H1 (cell line): ENCODE measurements at regions not wholly inside any gene's neighbourhood (a gene's known extent, or its start where the extent isn't known, plus 50 kb on each side); places are given as distances from the start of the nearest gene placed in this dataset.

Experiments used
- CTCF ChIA-PET: fragments of 300-600 bp; sonication (Branson Sonifier 250); formaldehyde crosslinking; loops from one replicate; lab custom pipeline; 2021; ENCODE audit not compliant: partially characterized antibody; lab: Charles Lee
- POLR2A ChIA-PET: fragments of 300-600 bp; sonication (Branson Sonifier 250); formaldehyde crosslinking; loops from one replicate; lab custom pipeline; 2021; ENCODE audit warnings: inconsistent platforms; ENCODE audit not compliant: partially characterized antibody; lab: Charles Lee
- DNase-seq, 2 experiments: peaks; one replicate each; pipeline versions ENCODE4 v3.0.0 to v3.0.0-alpha.2; 2010 to 2022; ENCODE audit warnings: low spot score in 2 of 2, low read depth in 1 of 2, mixed read lengths in 1 of 2
- FAIRE-seq: peaks from 2 replicates; lab custom pipeline; 2011; peaks lifted over from hg19 to GRCh38; lab: Jason Lieb, UNC
- H2AFZ ChIP-seq: 2 replicates; pipeline ENCODE4 v1.8.1; 2012; ENCODE audit warnings: low read length, inconsistent platforms
- H2AK5ac ChIP-seq: 2 replicates; pipeline ENCODE4 v1.6.1; 2013; ENCODE audit warnings: low read depth, low read length
- H2BK120ac ChIP-seq: replicated peaks from 2 replicates; pipeline ENCODE3; 2013; ENCODE audit warnings: low read depth, low read length, inconsistent platforms
- H2BK12ac ChIP-seq: 2 replicates; pipeline ENCODE4 v1.6.1; 2013; ENCODE audit warnings: low read depth, low read length
- H2BK15ac ChIP-seq: 2 replicates; pipeline ENCODE4 v1.6.1; 2013; ENCODE audit warnings: low read length
- H2BK20ac ChIP-seq: 2 replicates; pipeline ENCODE4 v1.6.1; 2013; ENCODE audit warnings: low read length
- H2BK5ac ChIP-seq: 2 replicates; pipeline ENCODE4 v1.6.1; 2013; ENCODE audit warnings: low read depth, low read length
- H3K14ac ChIP-seq: 2 replicates; pipeline ENCODE4 v1.6.1; 2013; ENCODE audit warnings: inconsistent platforms; ENCODE audit not compliant: insufficient read length
- H3K18ac ChIP-seq: 2 replicates; pipeline ENCODE4 v1.6.1; 2013; ENCODE audit warnings: low read length; ENCODE audit errors: extremely low read depth
- H3K23ac ChIP-seq: 2 replicates; pipeline ENCODE4 v1.6.1; 2013; ENCODE audit warnings: inconsistent platforms; ENCODE audit not compliant: insufficient read length
- H3K23me2 ChIP-seq: 2 replicates; pipeline ENCODE4 v1.6.1; 2013; ENCODE audit warnings: low read depth, low read length
- H3K27ac ChIP-seq: 2 replicates; pipeline ENCODE4 v1.6.1; 2011; ENCODE audit warnings: low read depth, low read length, inconsistent platforms
- H3K27me3 ChIP-seq, 4 experiments: replicated peaks in 1 of 4; 1 replicate in 1 of 4; 2 replicates in 3 of 4; pipeline versions ENCODE4 v1.6.1 to v1.8.1; 2011 to 2013; ENCODE audit warnings: low read length in 3 of 4, mild to moderate bottlenecking in 3 of 4, inconsistent platforms in 2 of 4, mixed read lengths in 2 of 4, moderate library complexity in 1 of 4; ENCODE audit not compliant: control insufficient read depth in 3 of 4, insufficient read depth in 3 of 4; ENCODE audit errors: extremely low read depth in 1 of 4
- H3K36me3 ChIP-seq, 4 experiments: 2 replicates each; pipeline versions ENCODE4 v1.6.1 to v1.8.1; 2011 to 2013; ENCODE audit warnings: mild to moderate bottlenecking in 4 of 4, low read length in 3 of 4, moderate library complexity in 2 of 4, control low read depth in 1 of 4, inconsistent platforms in 1 of 4; ENCODE audit not compliant: insufficient read depth in 4 of 4, control insufficient read depth in 2 of 4
- H3K4ac ChIP-seq: replicated peaks from 2 replicates; pipeline ENCODE3; 2013; ENCODE audit warnings: low read length, low read depth, mixed read lengths, inconsistent platforms; ENCODE audit not compliant: insufficient read length
- H3K4me1 ChIP-seq, 4 experiments: replicated peaks in 1 of 4; 1 replicate in 1 of 4; 2 replicates in 3 of 4; pipeline versions ENCODE4 v1.6.1 to v1.8.1; 2011 to 2013; ENCODE audit warnings: low read length in 3 of 4, inconsistent platforms in 2 of 4, mixed read lengths in 1 of 4; ENCODE audit not compliant: insufficient read depth in 4 of 4, control insufficient read depth in 3 of 4
- H3K4me2 ChIP-seq, 2 experiments: 2 replicates each; pipeline versions ENCODE4 v1.6.1 to v1.8.1; 2011 to 2013; ENCODE audit warnings: low read depth in 2 of 2, low read length in 2 of 2, control low read depth in 1 of 2, inconsistent platforms in 1 of 2, mild to moderate bottlenecking in 1 of 2; ENCODE audit not compliant: insufficient read depth in 1 of 2
- H3K4me3 ChIP-seq, 4 experiments: fragments of 200-600, 300-600 bp in 1 of 4; sonication (generic), shearing (Covaris generic), sonication (Bioruptor Twin) in 1 of 4; 2 replicates each; pipeline versions ENCODE4 v1.5.1 to v1.8.1; 2011 to 2016; ENCODE audit warnings: low read length in 4 of 4, low read depth in 3 of 4, control low read depth in 2 of 4, inconsistent platforms in 2 of 4, mild to moderate bottlenecking in 2 of 4, mixed read lengths in 1 of 4, moderate library complexity in 1 of 4; ENCODE audit not compliant: insufficient read depth in 2 of 4; ENCODE audit errors: extremely low read depth in 1 of 4
- H3K56ac ChIP-seq: replicated peaks from 2 replicates; pipeline ENCODE3; 2013; ENCODE audit warnings: low read depth, mild to moderate bottlenecking, mixed read lengths, low read length, inconsistent platforms; ENCODE audit not compliant: insufficient read length
- H3K79me1 ChIP-seq: 2 replicates; pipeline ENCODE4 v1.6.1; 2013; ENCODE audit warnings: low read depth, low read length, control low read depth
- H3K79me2 ChIP-seq, 2 experiments: 2 replicates each; pipeline versions ENCODE4 v1.6.1 to v1.8.1; 2012 to 2013; ENCODE audit warnings: low read length in 2 of 2, mild to moderate bottlenecking in 2 of 2, inconsistent platforms in 1 of 2; ENCODE audit not compliant: insufficient read depth in 2 of 2, control insufficient read depth in 1 of 2
- H3K9ac ChIP-seq, 4 experiments: replicated peaks in 1 of 4; 1 replicate in 1 of 4; 2 replicates in 3 of 4; pipeline versions ENCODE4 v1.6.1 to v1.8.1; 2011 to 2013; ENCODE audit warnings: low read depth in 3 of 4, low read length in 3 of 4, control low read depth in 2 of 4, mild to moderate bottlenecking in 2 of 4, moderate library complexity in 2 of 4, inconsistent platforms in 1 of 4; ENCODE audit errors: extremely low read depth in 1 of 4
- H3K9me3 ChIP-seq, 2 experiments: 2 replicates each; pipeline versions ENCODE4 v1.6.1 to v1.8.1; 2012 to 2013; ENCODE audit warnings: mild to moderate bottlenecking in 2 of 2, moderate library complexity in 2 of 2, control low read depth in 1 of 2, inconsistent platforms in 1 of 2, low read depth in 1 of 2, low read length in 1 of 2, mixed read lengths in 1 of 2; ENCODE audit not compliant: insufficient read depth in 2 of 2
- H4K20me1 ChIP-seq, 2 experiments: replicated peaks in 1 of 2; 2 replicates each; pipeline versions ENCODE3 to v1.8.1; 2011 to 2013; ENCODE audit warnings: inconsistent platforms in 2 of 2, low read length in 2 of 2, mild to moderate bottlenecking in 1 of 2; ENCODE audit not compliant: insufficient read depth in 2 of 2, control insufficient read depth in 1 of 2
- H4K5ac ChIP-seq: 2 replicates; pipeline ENCODE4 v1.6.1; 2013; ENCODE audit warnings: low read length, low read depth, mixed read lengths, inconsistent platforms; ENCODE audit not compliant: insufficient read length
- H4K8ac ChIP-seq: 2 replicates; pipeline ENCODE4 v1.8.0; 2013; ENCODE audit warnings: mild to moderate bottlenecking, moderate library complexity, low read length, inconsistent platforms; ENCODE audit not compliant: insufficient read depth; ENCODE audit errors: extremely low read depth
- H4K91ac ChIP-seq: replicated peaks from 2 replicates; pipeline ENCODE3; 2013; ENCODE audit warnings: low read length, mixed read lengths, inconsistent platforms; ENCODE audit not compliant: insufficient read length
- CBX5 ChIP-seq: fragments of 300-800, 300-1000 bp; sonication (generic); IDR thresholded peaks from 2 replicates; pipeline ENCODE4 v1.7.1; 2016; ENCODE audit warnings: antibody characterized with exemption, low read length, low read depth
- CTBP2 ChIP-seq: IDR thresholded peaks from 2 replicates; pipeline ENCODE4 v1.7.0; 2011; ENCODE audit warnings: borderline replicate concordance, mild to moderate bottlenecking, moderate library complexity, mixed read lengths, low read length; ENCODE audit not compliant: insufficient read depth, insufficient read length
- HDAC6 ChIP-seq: IDR thresholded peaks from one replicate; pipeline ENCODE4 v1.7.1; 2012; ENCODE audit warnings: low read depth, mild to moderate bottlenecking, inconsistent platforms, low read length, moderate library complexity
- MAFK ChIP-seq: IDR thresholded peaks from 2 replicates; pipeline ENCODE4 v1.6.1; 2012; ENCODE audit warnings: low read depth, mild to moderate bottlenecking, improper control_type of control experiment, low read length
- PHF8 ChIP-seq: fragments of 200-600 bp; sonication (generic); conservative IDR thresholded peaks from 2 replicates; pipeline ENCODE4 v1.7.1; 2012; ENCODE audit warnings: low read depth, mild to moderate bottlenecking, inconsistent platforms, low read length, moderate library complexity
- SRF ChIP-seq: IDR thresholded peaks from 2 replicates; pipeline ENCODE4 v1.6.1; 2011; ENCODE audit warnings: mild to moderate bottlenecking, low read depth, low read length, moderate library complexity
- TAF7 ChIP-seq: optimal IDR thresholded peaks from 2 replicates; pipeline ENCODE3; 2011; ENCODE audit warnings: low read depth, mild to moderate bottlenecking, inconsistent platforms, low read length, moderate library complexity, borderline replicate concordance
- TBP ChIP-seq: IDR thresholded peaks from 2 replicates; pipeline ENCODE4 v1.6.1; 2011; ENCODE audit warnings: low read depth, low read length, improper control_type of control experiment
- WGBS, 2 experiments: shearing (Covaris generic) in 1 of 2; methylation state at CpG; one replicate each; pipeline versions ENCODE4 v1.1.6 to v1.1.7; 2013 to 2015; ENCODE audit warnings: low lambda C conversion rate in 2 of 2, mixed read lengths in 2 of 2, inconsistent platforms in 1 of 2, low coverage in 1 of 2, missing lambda C conversion rate in 1 of 2; ENCODE audit not compliant: insufficient replicate concordance in 2 of 2, insufficient coverage in 1 of 2, insufficient read length in 1 of 2; ENCODE audit errors: extremely low coverage in 1 of 2, missing lambda C conversion rate in 1 of 2; 5-methylcytosine and 5-hydroxymethylcytosine counted together

GRCh38 chr7:66466081-66466600, 162.5 kb upstream of the KCTD7 start:
- no peak overlapping the region for H2BK20ac ChIP-seq
- 87% methylated on average over 8 of the region's 8 CpGs; no CpG with 5 or more reads in 1 of the 2 experiments for WGBS, 2 experiments
- no peak overlapping the region for H3K23ac ChIP-seq
- H3K9me3 ChIP-seq = no peaks in the 10 kb centered on the region
- no peak overlapping the region for H4K91ac ChIP-seq
- no peak overlapping the region for H2BK5ac ChIP-seq
- H4K8ac ChIP-seq = no peak overlapping the region
- ChIA-PET POLR2A (no interaction called here), CTCF (interaction anchor here (1.4 to 1.5 kb wide), 2 partner anchors 14 to 326 kb away, joined by 3 read pairs; no protein-coding TSS in a partner anchor)
- no peaks in the 10 kb centered on the region for H3K4me1 ChIP-seq
- H2BK120ac ChIP-seq = no peak overlapping the region
- no peak overlapping the region for H3K18ac ChIP-seq
- no peaks in the 10 kb centered on the region for H3K79me1 ChIP-seq
- H3K4me3 ChIP-seq = no peak overlapping the region
- no peak overlapping the region for H3K56ac ChIP-seq
- no peak overlapping the region for H2BK15ac ChIP-seq
- no peaks in the 10 kb centered on the region for H3K23me2 ChIP-seq
- DNase-seq = no peak
- no peak overlapping the region for H4K5ac ChIP-seq
- H2AK5ac ChIP-seq = no peak overlapping the region
- no peak overlapping the region for H2BK12ac ChIP-seq
- H3K27me3 ChIP-seq = no peaks in the 10 kb centered on the region
- no peak overlapping the region for H2AFZ ChIP-seq
- H3K4me2 ChIP-seq = no peak overlapping the region
- no peaks in the 10 kb centered on the region for H3K79me2 ChIP-seq
- no peak overlapping the region for H3K9ac ChIP-seq
- no peak overlapping the region for H3K27ac ChIP-seq
- no peak for FAIRE-seq
- TF ChIP-seq PHF8 = no peak
- TF ChIP-seq CTBP2 = no peak
- TF ChIP-seq TAF7 = no peak
- TF ChIP-seq HDAC6 = no peak
- TF ChIP-seq TBP = no peak
- no peak for TF ChIP-seq MAFK
- TF ChIP-seq CBX5 = no peak
- TF ChIP-seq SRF = no peak
- H3K4ac ChIP-seq = no peak overlapping the region
- no peak overlapping the region for H3K14ac ChIP-seq
- no peaks in the 10 kb centered on the region for H4K20me1 ChIP-seq
- no peaks in the 10 kb centered on the region for H3K36me3 ChIP-seq
